ENCODE measurements at regions not wholly inside any gene's neighbourhood (a gene's known extent, or its start where the extent isn't known, plus 50 kb on each side); places are given as distances from the start of the nearest gene placed in this dataset.

DNA sequence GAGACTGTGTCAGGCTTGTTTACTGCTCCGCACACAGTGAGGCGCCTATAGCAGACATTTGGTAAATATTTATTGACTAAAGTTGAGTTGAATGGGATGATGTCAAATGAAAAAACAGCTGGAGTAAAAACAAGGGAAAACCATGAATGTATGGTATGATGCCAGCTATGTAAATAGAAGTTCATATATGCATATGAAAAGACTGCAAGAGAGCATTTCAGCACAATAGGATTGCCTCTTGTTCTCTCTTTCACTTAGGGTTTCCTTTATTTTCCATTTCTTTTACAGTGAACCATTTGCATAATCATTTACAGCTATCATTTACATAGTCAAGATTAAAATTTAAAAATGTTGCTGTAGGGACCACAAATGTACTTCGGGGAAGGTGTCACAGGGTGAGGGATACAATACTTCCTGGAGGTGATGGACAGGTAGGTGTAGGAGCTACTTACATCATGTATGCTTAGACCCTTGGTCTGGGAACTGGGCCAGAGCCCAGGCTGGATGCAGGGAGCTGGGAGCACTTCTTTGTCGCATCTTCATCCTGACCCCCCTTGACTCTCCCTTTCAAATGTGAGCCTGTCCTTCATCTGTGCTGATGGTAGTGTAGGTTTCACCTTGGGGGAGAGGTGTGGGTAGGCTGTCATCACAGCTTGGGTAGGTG lies 113.3 kb downstream of the UTP18 start:
- Histone ChIP-seq H3K4me1 (ENCODE audit: control insufficient read depth, insufficient read depth, low read length) (no peaks in the 10 kb centered on the region), H3K36me3 (ENCODE audit: control insufficient read depth in 2 of 2, insufficient read depth in 1 of 2, low read length in 2 of 2) (no peaks in the 10 kb centered on the region), H3K9me3 (ENCODE audit: control insufficient read depth, insufficient read depth, low read depth, low read length) (no peaks in the 10 kb centered on the region), H3K27ac (ENCODE audit: extremely low read depth, low read depth, low read length) (no peak overlapping the region), H3K4me3 (ENCODE audit: low read depth, low read length) (no peak overlapping the region)
- CTCF ChIA-PET: interaction anchor here (0.6 to 1.9 kb wide), 5 partner anchors 82 to 277 kb away, joined by 3 to 13 read pairs (median 5); no protein-coding TSS in a partner anchor
- no peak for TF ChIP-seq ZEB2 (tag by site-specific recombination; IDR thresholded peaks at IDR 0.05)
- no peak for TF ChIP-seq ZNF10 (tag by site-specific recombination; IDR thresholded peaks at IDR 0.05)
- no peak for TF ChIP-seq ZSCAN16 (tag by site-specific recombination; IDR thresholded peaks at IDR 0.05)
- no peak for TF ChIP-seq ZFP69B (tag by site-specific recombination; IDR thresholded peaks at IDR 0.05)
- TF ChIP-seq ZSCAN23 (tag by site-specific recombination; IDR thresholded peaks at IDR 0.05): no peak
- no peak for TF ChIP-seq ZNF366 (tag by site-specific recombination; conservative IDR thresholded peaks at IDR 0.05)
- POLR2A ChIA-PET: no interaction called here

DNA sequence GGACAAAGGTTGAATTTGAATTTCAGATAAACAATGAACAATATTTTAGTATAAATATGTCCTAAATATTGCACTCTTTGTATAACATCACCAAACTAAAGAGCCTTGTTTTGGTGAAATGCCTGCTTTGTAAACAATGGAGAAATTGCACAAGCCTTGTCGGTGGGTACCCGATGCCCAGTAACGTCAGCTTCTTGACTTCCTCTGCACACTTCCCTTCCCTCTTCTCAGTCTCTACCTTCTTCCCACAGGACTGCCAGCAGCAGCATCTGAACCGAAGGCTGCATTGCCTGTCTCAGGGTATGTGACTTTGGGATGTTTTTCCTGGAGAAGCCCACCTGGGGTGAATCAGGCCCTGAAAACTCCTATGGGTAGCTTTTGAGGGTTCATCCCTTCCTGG lies 113.9 kb downstream of the UTP18 start:
- no peaks in the 10 kb centered on the region for H3K36me3 ChIP-seq (ENCODE audit: control insufficient read depth in 2 of 2, insufficient read depth in 1 of 2, low read length in 2 of 2)
- ChIA-PET CTCF (interaction anchor here (1.6 to 1.9 kb wide), 2 partner anchors 87 to 162 kb away, joined by 7 to 13 read pairs; no protein-coding TSS in a partner anchor), POLR2A (no interaction called here)
- no peak overlapping the region for H3K4me3 ChIP-seq (ENCODE audit: low read depth, low read length)
- TF ChIP-seq SP3 (tag by site-specific recombination; IDR thresholded peaks at IDR 0.05) (no peak), ZNF221 (tag by site-specific recombination; IDR thresholded peaks at IDR 0.05; ENCODE audit: borderline replicate concordance) (no peak), ZNF112 (tag by site-specific recombination; IDR thresholded peaks at IDR 0.05) (no peak)
- no peaks in the 10 kb centered on the region for H3K9me3 ChIP-seq (ENCODE audit: control insufficient read depth, insufficient read depth, low read depth, low read length)
- H3K4me1 ChIP-seq (ENCODE audit: control insufficient read depth, insufficient read depth, low read length): no peaks in the 10 kb centered on the region
- H3K27ac ChIP-seq (ENCODE audit: extremely low read depth, low read depth, low read length): no peak overlapping the region

DNA sequence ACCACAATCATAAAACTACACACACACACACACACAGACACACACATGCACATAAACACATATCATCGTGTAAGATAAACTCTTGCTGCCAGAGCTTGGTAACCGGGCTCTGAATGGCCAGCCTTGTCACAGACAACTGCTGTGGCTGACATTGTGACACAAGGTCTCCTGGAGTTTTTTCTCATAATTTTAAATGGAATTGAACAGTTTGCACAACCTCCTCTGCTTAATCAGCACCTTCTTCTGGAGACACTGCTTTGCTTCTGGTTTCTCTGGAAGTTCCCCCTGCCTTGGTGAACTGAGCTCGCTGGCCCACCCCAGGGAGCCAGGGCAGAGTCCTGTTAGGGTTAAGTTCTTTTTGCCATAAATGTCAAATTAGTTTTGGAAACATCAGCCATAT lies 115.4 kb downstream of the UTP18 start:
- ChIA-PET POLR2A (no interaction called here), CTCF (no interaction called here)
- H3K27ac ChIP-seq (ENCODE audit: extremely low read depth, low read depth, low read length): no peak overlapping the region
- H3K4me1 ChIP-seq (ENCODE audit: control insufficient read depth, insufficient read depth, low read length): no peaks in the 10 kb centered on the region
- H3K4me3 ChIP-seq (ENCODE audit: low read depth, low read length): no peak overlapping the region
- H3K9me3 ChIP-seq (ENCODE audit: control insufficient read depth, insufficient read depth, low read depth, low read length): no peaks in the 10 kb centered on the region
- TF ChIP-seq, protein P1, sequence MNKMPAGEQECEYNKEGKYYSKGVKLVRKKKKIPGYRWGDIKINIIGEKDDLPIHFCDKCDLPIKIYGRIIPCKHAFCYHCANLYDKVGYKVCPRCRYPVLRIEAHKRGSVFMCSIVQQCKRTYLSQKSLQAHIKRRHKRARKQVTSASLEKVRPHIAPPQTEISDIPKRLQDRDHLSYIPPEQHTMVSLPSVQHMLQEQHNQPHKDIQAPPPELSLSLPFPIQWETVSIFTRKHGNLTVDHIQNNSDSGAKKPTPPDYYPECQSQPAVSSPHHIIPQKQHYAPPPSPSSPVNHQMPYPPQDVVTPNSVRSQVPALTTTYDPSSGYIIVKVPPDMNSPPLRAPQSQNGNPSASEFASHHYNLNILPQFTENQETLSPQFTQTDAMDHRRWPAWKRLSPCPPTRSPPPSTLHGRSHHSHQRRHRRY (tag by site-specific recombination; IDR thresholded peaks at IDR 0.05): no peak
- TF ChIP-seq, protein P2, sequence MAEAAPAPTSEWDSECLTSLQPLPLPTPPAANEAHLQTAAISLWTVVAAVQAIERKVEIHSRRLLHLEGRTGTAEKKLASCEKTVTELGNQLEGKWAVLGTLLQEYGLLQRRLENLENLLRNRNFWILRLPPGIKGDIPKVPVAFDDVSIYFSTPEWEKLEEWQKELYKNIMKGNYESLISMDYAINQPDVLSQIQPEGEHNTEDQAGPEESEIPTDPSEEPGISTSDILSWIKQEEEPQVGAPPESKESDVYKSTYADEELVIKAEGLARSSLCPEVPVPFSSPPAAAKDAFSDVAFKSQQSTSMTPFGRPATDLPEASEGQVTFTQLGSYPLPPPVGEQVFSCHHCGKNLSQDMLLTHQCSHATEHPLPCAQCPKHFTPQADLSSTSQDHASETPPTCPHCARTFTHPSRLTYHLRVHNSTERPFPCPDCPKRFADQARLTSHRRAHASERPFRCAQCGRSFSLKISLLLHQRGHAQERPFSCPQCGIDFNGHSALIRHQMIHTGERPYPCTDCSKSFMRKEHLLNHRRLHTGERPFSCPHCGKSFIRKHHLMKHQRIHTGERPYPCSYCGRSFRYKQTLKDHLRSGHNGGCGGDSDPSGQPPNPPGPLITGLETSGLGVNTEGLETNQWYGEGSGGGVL (tag by site-specific recombination; IDR thresholded peaks at IDR 0.05): no peak
- TF ChIP-seq ZNF350 (tag by site-specific recombination; IDR thresholded peaks at IDR 0.05) (no peak), ZNF791 (tag by site-specific recombination; IDR thresholded peaks at IDR 0.05) (no peak), ZFHX2 (tag by site-specific recombination; conservative IDR thresholded peaks at IDR 0.05) (no peak), ZNF354C (tag by site-specific recombination; IDR thresholded peaks at IDR 0.05; ENCODE audit: borderline replicate concordance, low read depth) (no peak), ZNF221 (tag by site-specific recombination; IDR thresholded peaks at IDR 0.05; ENCODE audit: borderline replicate concordance) (no peak), HOXC10 (CRISPR knock-in tag; IDR thresholded peaks at IDR 0.05) (no peak)
- TF ChIP-seq, protein P3, sequence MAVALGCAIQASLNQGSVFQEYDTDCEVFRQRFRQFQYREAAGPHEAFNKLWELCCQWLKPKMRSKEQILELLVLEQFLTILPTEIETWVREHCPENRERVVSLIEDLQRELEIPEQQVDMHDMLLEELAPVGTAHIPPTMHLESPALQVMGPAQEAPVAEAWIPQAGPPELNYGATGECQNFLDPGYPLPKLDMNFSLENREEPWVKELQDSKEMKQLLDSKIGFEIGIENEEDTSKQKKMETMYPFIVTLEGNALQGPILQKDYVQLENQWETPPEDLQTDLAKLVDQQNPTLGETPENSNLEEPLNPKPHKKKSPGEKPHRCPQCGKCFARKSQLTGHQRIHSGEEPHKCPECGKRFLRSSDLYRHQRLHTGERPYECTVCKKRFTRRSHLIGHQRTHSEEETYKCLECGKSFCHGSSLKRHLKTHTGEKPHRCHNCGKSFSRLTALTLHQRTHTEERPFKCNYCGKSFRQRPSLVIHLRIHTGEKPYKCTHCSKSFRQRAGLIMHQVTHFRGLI (tag by site-specific recombination; IDR thresholded peaks at IDR 0.05): no peak
- no peaks in the 10 kb centered on the region for H3K36me3 ChIP-seq (ENCODE audit: control insufficient read depth in 2 of 2, insufficient read depth in 1 of 2, low read length in 2 of 2)
